Suprapubic skin (tissue), 3 donors: ENCODE measurements at regions not wholly inside any gene's neighbourhood (a gene's known extent, or its start where the extent isn't known, plus 50 kb on each side); places are given as distances from the start of the nearest gene placed in this dataset.

Experiments used
- CTCF ChIP-seq, 2 donors: fragments of 200-600 bp in 1 of 2; fragments of 450-650 bp in 1 of 2; sonication (generic) in 1 of 2; IDR thresholded peaks; one replicate each; pipeline ENCODE4 v1.5.1; 2016 to 2019; ENCODE audit warnings: antibody characterized with exemption in 2 of 2, mild to moderate bottlenecking in 1 of 2, moderate library complexity in 1 of 2
- EP300 ChIP-seq: sonication (generic); formaldehyde crosslinking; IDR thresholded peaks from one replicate; pipeline ENCODE4 v1.6.1; 2017; ENCODE audit warnings: antibody characterized with exemption
- POLR2A ChIP-seq, 2 donors: fragments of 450-650 bp; IDR thresholded peaks; one replicate each; pipeline ENCODE4 v1.6.1; 2017; ENCODE audit warnings: antibody characterized with exemption in 2 of 2, mild to moderate bottlenecking in 2 of 2, moderate library complexity in 2 of 2

DNA sequence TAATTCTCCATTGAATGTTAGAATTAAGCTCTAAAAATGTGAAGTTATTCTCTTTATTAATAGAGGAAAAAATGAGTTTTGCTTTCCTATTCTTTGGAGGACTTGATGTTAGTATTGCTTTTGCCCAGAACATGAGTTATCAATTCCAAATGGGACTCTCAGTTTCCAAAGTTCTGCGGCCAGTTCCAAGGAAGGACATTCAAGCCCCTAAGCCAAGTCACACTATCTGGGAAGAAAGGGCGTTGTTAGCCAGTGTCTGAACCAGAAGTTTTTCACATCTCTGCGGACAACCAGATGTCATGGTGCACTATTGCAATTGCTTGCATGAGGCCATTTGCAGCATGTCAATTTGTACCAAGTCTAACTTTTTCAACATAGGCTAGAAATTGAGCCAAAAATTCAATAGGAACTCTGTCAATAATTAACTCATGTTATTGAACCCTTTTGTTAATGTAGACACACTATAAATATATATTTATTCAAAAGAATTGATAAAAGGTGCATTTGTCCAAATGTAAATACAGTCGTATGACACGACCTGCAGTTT is 183.3 kb upstream of the PIK3R1 start:
- TF ChIP-seq CTCF (IDR thresholded peaks at IDR 0.05) (no peak), EP300 (no peak), POLR2A (IDR thresholded peaks at IDR 0.05) (no peak)
